ENCODE measurements at regions not wholly inside any gene's neighbourhood (a gene's known extent, or its start where the extent isn't known, plus 50 kb on each side); places are given as distances from the start of the nearest gene placed in this dataset.

- Histone ChIP-seq H3K4me3 (no peak overlapping the region), H3K27me3 (no peaks in the 10 kb centered on the region), H3K4me1 (peaks cover 40% of the 10 kb centered on the region), H3K9me3 (no peaks in the 10 kb centered on the region), H3K27ac (peak overlapping the region; percentile 82), H3K36me3 (no peaks in the 10 kb centered on the region)
- no peak for DNase-seq (ENCODE audit: extremely low spot score in 2 of 2)
- TF ChIP-seq POLR2AphosphoS5 (IDR thresholded peaks at IDR 0.05; ENCODE audit: insufficient read depth in 1 of 2, low read depth in 1 of 2): peak in 1 of 2 donors; percentile 43
- TF ChIP-seq POLR2A (IDR thresholded peaks at IDR 0.05): no peak
- intact Hi-C loops (cut with DNase I): no loop called here
Observed at GRCh38 chr15:62474771-62475124, 309.7 kb upstream of the C2CD4B start.

- peaks cover 32% of the 10 kb centered on the region for H3K4me1 ChIP-seq
- H3K27ac ChIP-seq: peak overlapping the region; percentile 82
- H3K27me3 ChIP-seq: no peaks in the 10 kb centered on the region
- no peaks in the 10 kb centered on the region for H3K36me3 ChIP-seq
- no peaks in the 10 kb centered on the region for H3K9me3 ChIP-seq
- intact Hi-C loops (cut with DNase I): no loop called here
- no peak for TF ChIP-seq POLR2AphosphoS5 (IDR thresholded peaks at IDR 0.05; ENCODE audit: insufficient read depth in 1 of 2, low read depth in 1 of 2)
- no peak for TF ChIP-seq CTCF (IDR thresholded peaks at IDR 0.05)
- no peak for TF ChIP-seq POLR2A (IDR thresholded peaks at IDR 0.05)
- H3K4me3 ChIP-seq: peak overlapping the region in 1 of 2 donors; percentile 7
- DNase-seq (ENCODE audit: extremely low spot score in 2 of 2): no peak
Observed at GRCh38 chr15:62475591-62475990, 310.5 kb upstream of the C2CD4B start.

GRCh38 chr15:62476163-62476562, 311.1 kb upstream of the C2CD4B start:
- H3K36me3 ChIP-seq: no peaks in the 10 kb centered on the region
- H3K27ac ChIP-seq: peak overlapping the region; percentile 82
- no peak for DNase-seq (ENCODE audit: extremely low spot score in 2 of 2)
- H3K27me3 ChIP-seq: no peaks in the 10 kb centered on the region
- no peak overlapping the region for H3K4me3 ChIP-seq
- peaks cover 30% of the 10 kb centered on the region for H3K4me1 ChIP-seq
- intact Hi-C loops (cut with DNase I): no loop called here
- H3K9me3 ChIP-seq: no peaks in the 10 kb centered on the region
- TF ChIP-seq CTCF (IDR thresholded peaks at IDR 0.05): no peak
- no peak for TF ChIP-seq POLR2A (IDR thresholded peaks at IDR 0.05)
- TF ChIP-seq POLR2AphosphoS5 (IDR thresholded peaks at IDR 0.05; ENCODE audit: insufficient read depth in 1 of 2, low read depth in 1 of 2): no peak

GRCh38 chr15:62477929-62478328, 312.8 kb upstream of the C2CD4B start:
- DNase-seq (ENCODE audit: extremely low spot score in 2 of 2): no peak
- intact Hi-C loops (cut with DNase I): no loop called here
- TF ChIP-seq CTCF (IDR thresholded peaks at IDR 0.05): no peak
- Histone ChIP-seq H3K4me3 (no peak overlapping the region), H3K9me3 (no peaks in the 10 kb centered on the region), H3K27me3 (no peaks in the 10 kb centered on the region), H3K36me3 (no peaks in the 10 kb centered on the region), H3K27ac (no peak overlapping the region), H3K4me1 (peaks cover 21% of the 10 kb centered on the region)

GRCh38 chr15:62482785-62483429, 317.8 kb upstream of the C2CD4B start:
- intact Hi-C loops (cut with DNase I): no loop called here
- Histone ChIP-seq H3K27ac (peak overlapping the region; percentile 34), H3K4me3 (no peak overlapping the region), H3K36me3 (no peaks in the 10 kb centered on the region), H3K9me3 (no peaks in the 10 kb centered on the region), H3K4me1 (peaks cover 29% of the 10 kb centered on the region), H3K27me3 (no peaks in the 10 kb centered on the region)
- TF ChIP-seq POLR2A (IDR thresholded peaks at IDR 0.05) (no peak), CTCF (IDR thresholded peaks at IDR 0.05) (no peak), POLR2AphosphoS5 (IDR thresholded peaks at IDR 0.05; ENCODE audit: insufficient read depth in 1 of 2, low read depth in 1 of 2) (no peak)
- no peak for DNase-seq (ENCODE audit: extremely low spot score in 2 of 2)
